GM23338 (cell line): ENCODE measurements at regions not wholly inside any gene's neighbourhood (a gene's known extent, or its start where the extent isn't known, plus 50 kb on each side); places are given as distances from the start of the nearest gene placed in this dataset.

ENCODE experiments used
- ATAC-seq: fragments of 200-7000 bp; cut with Tn5 transposase; 3 replicates; pipeline ENCODE4 v1.9.1; 2020
- DNase-seq: peaks from one replicate; pipeline ENCODE4 v3.0.0-alpha.2; 2015; ENCODE audit warnings: low spot score
- H2AFZ ChIP-seq: fragments of 200-600 bp; sonication (generic); 2 replicates; pipeline ENCODE4 v1.8.0; 2016; ENCODE audit warnings: antibody characterized with exemption, mild to moderate bottlenecking, moderate library complexity
- H3F3A ChIP-seq: fragments of 200-600 bp; sonication (generic); replicated peaks from 2 replicates; pipeline ENCODE4 v1.8.0; 2017; ENCODE audit warnings: antibody characterized with exemption, mixed run types, low read depth
- H3K27ac ChIP-seq: fragments of 200-600 bp; sonication (generic); 2 replicates; pipeline ENCODE4 v1.6.1; 2016; ENCODE audit warnings: low read depth
- H3K27me3 ChIP-seq: fragments of 200-600 bp; sonication (generic); 2 replicates; pipeline ENCODE4 v1.8.0; 2016; ENCODE audit warnings: mild to moderate bottlenecking, mixed run types, moderate library complexity; ENCODE audit not compliant: insufficient read depth
- H3K36me3 ChIP-seq: fragments of 200-600 bp; sonication (generic); 2 replicates; pipeline ENCODE4 v1.8.0; 2016; ENCODE audit warnings: mild to moderate bottlenecking; ENCODE audit not compliant: insufficient read depth
- H3K4me1 ChIP-seq: fragments of 200-600 bp; sonication (generic); 2 replicates; pipeline ENCODE4 v1.8.0; 2016; ENCODE audit warnings: mild to moderate bottlenecking, moderate library complexity; ENCODE audit not compliant: insufficient read depth
- H3K4me2 ChIP-seq: fragments of 200-600 bp; sonication (generic); 2 replicates; pipeline ENCODE4 v1.7.1; 2017; ENCODE audit warnings: mixed run types
- H3K4me3 ChIP-seq: fragments of 200-600 bp; sonication (generic); 2 replicates; pipeline ENCODE4 v1.6.1; 2016; ENCODE audit warnings: mixed run types
- H3K79me2 ChIP-seq: fragments of 200-600 bp; sonication (generic); replicated peaks from 2 replicates; pipeline ENCODE4 v1.8.0; 2017; ENCODE audit warnings: mild to moderate bottlenecking; ENCODE audit not compliant: insufficient read depth
- H3K9me2 ChIP-seq: fragments of 200-600 bp; sonication (generic); 2 replicates; pipeline ENCODE4 v1.8.0; 2017; ENCODE audit not compliant: insufficient read depth
- H4K20me1 ChIP-seq: fragments of 200-600 bp; sonication (generic); replicated peaks from 2 replicates; pipeline ENCODE4 v1.8.0; 2017; ENCODE audit warnings: mild to moderate bottlenecking; ENCODE audit not compliant: insufficient read depth
- H3K27ac Mint-ChIP-seq: 2 replicates; pipeline ENCODE4 v1.8.0; 2020; ENCODE audit warnings: inconsistent platforms, mild to moderate bottlenecking, moderate library complexity, mixed read lengths
- H3K27me3 Mint-ChIP-seq: 3 replicates; pipeline ENCODE4 v1.8.0; 2022; ENCODE audit warnings: low read depth, mild to moderate bottlenecking, moderate library complexity, mixed read lengths, inconsistent platforms; ENCODE audit not compliant: insufficient read depth, poor library complexity
- H3K36me3 Mint-ChIP-seq: 3 replicates; pipeline ENCODE4 v1.8.0; 2021; ENCODE audit warnings: low read depth, mild to moderate bottlenecking, inconsistent platforms, moderate library complexity, mixed read lengths
- H3K4me1 Mint-ChIP-seq: 3 replicates; pipeline ENCODE4 v1.8.0; 2020; ENCODE audit warnings: mild to moderate bottlenecking, inconsistent platforms, mixed read lengths
- H3K4me3 Mint-ChIP-seq: 3 replicates; pipeline ENCODE4 v1.8.0; 2021; ENCODE audit warnings: moderate library complexity, mild to moderate bottlenecking, inconsistent platforms, mixed read lengths
- H3K9me3 Mint-ChIP-seq: 3 replicates; pipeline ENCODE4 v1.8.0; 2020; ENCODE audit warnings: moderate library complexity, mild to moderate bottlenecking, inconsistent platforms, mixed read lengths
- CREB1 ChIP-seq: fragments of 250-450 bp; sonication (Bioruptor Pico); IDR thresholded peaks from 2 replicates; pipeline ENCODE4 v1.5.0; 2020; ENCODE audit warnings: low read depth, mild to moderate bottlenecking, moderate library complexity
- CTCF ChIP-seq, 2 experiments: fragments of 200-600 bp in 1 of 2; sonication (generic) in 1 of 2; conservative IDR thresholded peaks; 2 replicates each; pipeline versions ENCODE4 v1.5.1 to v1.6.1; 2016 to 2017; ENCODE audit warnings: antibody characterized with exemption in 2 of 2, low read depth in 2 of 2, mild to moderate bottlenecking in 2 of 2, moderate library complexity in 1 of 2
- EZH2phosphoT487 ChIP-seq: fragments of 200-600 bp; sonication (generic); IDR thresholded peaks from one replicate; pipeline ENCODE4 v1.8.1; 2018; ENCODE audit warnings: antibody characterized with exemption; ENCODE audit not compliant: unreplicated experiment
- JUNB ChIP-seq: IDR thresholded peaks from one replicate; pipeline ENCODE4 v1.6.1; 2016; ENCODE audit warnings: antibody characterized with exemption; ENCODE audit not compliant: unreplicated experiment
- NANOG ChIP-seq: IDR thresholded peaks from 2 replicates; pipeline ENCODE4 v1.6.1; 2016; ENCODE audit warnings: antibody characterized with exemption, borderline replicate concordance
- POLR2AphosphoS5 ChIP-seq: IDR thresholded peaks from 2 replicates; pipeline ENCODE4 v1.6.1; 2016; ENCODE audit warnings: antibody characterized with exemption, low read depth
- ZNF114 ChIP-seq: fragments of 250-450 bp; sonication (Bioruptor Pico); IDR thresholded peaks from 2 replicates; pipeline ENCODE4 v1.5.0; 2020; ENCODE audit warnings: mild to moderate bottlenecking, moderate library complexity
- ZNF331 ChIP-seq: fragments of 250-450 bp; sonication (Bioruptor Pico); IDR thresholded peaks from 2 replicates; pipeline ENCODE4 v1.5.0; 2020; ENCODE audit warnings: low read depth, mild to moderate bottlenecking, moderate library complexity
- TF ChIP-seq, protein P1 (sequence below): IDR thresholded peaks from one replicate; pipeline ENCODE4 v1.6.1; 2018; ENCODE audit warnings: antibody characterized with exemption; ENCODE audit not compliant: unreplicated experiment
- TF ChIP-seq, protein P2 (sequence below): IDR thresholded peaks from 2 replicates; pipeline ENCODE4 v1.6.1; 2016; ENCODE audit warnings: antibody characterized with exemption
- TF ChIP-seq, protein P3 (sequence below): fragments of 250-450 bp; sonication (Bioruptor Pico); IDR thresholded peaks from 2 replicates; pipeline ENCODE4 v1.5.0; 2020; ENCODE audit warnings: mild to moderate bottlenecking, moderate library complexity

- no peak for DNase-seq
- Histone ChIP-seq H3K27ac (no peak overlapping the region), H3F3A (no peaks in the 10 kb centered on the region), H2AFZ (no peak overlapping the region), H3K36me3 (no peaks in the 10 kb centered on the region), H3K9me2 (no peaks in the 10 kb centered on the region), H3K79me2 (no peaks in the 10 kb centered on the region), H3K27me3 (no peaks in the 10 kb centered on the region), H4K20me1 (no peaks in the 10 kb centered on the region), H3K4me1 (no peaks in the 10 kb centered on the region), H3K4me3 (no peak overlapping the region), H3K4me2 (no peak overlapping the region)
- H3K4me1 Mint-ChIP-seq: peaks cover 3% of the 10 kb centered on the region; the same call in 1 of the 3 replicates
- ATAC-seq: no peak
- H3K27ac Mint-ChIP-seq: no peak overlapping the region
- no peaks in the 10 kb centered on the region for H3K36me3 Mint-ChIP-seq
- H3K9me3 Mint-ChIP-seq: no peaks in the 10 kb centered on the region; the same call in 2 of the 3 replicates
- peaks cover 2% of the 10 kb centered on the region for H3K27me3 Mint-ChIP-seq
- no peak overlapping the region for H3K4me3 Mint-ChIP-seq
- TF ChIP-seq POLR2AphosphoS5 (no peak), JUNB (no peak), EZH2phosphoT487 (no peak), CREB1 (CRISPR knock-in tag) (no peak), CTCF (conservative IDR thresholded peaks at IDR 0.05; ENCODE audit: low read depth in 2 of 2) (no peak), ZNF331 (CRISPR knock-in tag) (no peak), NANOG (no peak), ZNF114 (CRISPR knock-in tag) (no peak)
- TF ChIP-seq, protein P1, sequence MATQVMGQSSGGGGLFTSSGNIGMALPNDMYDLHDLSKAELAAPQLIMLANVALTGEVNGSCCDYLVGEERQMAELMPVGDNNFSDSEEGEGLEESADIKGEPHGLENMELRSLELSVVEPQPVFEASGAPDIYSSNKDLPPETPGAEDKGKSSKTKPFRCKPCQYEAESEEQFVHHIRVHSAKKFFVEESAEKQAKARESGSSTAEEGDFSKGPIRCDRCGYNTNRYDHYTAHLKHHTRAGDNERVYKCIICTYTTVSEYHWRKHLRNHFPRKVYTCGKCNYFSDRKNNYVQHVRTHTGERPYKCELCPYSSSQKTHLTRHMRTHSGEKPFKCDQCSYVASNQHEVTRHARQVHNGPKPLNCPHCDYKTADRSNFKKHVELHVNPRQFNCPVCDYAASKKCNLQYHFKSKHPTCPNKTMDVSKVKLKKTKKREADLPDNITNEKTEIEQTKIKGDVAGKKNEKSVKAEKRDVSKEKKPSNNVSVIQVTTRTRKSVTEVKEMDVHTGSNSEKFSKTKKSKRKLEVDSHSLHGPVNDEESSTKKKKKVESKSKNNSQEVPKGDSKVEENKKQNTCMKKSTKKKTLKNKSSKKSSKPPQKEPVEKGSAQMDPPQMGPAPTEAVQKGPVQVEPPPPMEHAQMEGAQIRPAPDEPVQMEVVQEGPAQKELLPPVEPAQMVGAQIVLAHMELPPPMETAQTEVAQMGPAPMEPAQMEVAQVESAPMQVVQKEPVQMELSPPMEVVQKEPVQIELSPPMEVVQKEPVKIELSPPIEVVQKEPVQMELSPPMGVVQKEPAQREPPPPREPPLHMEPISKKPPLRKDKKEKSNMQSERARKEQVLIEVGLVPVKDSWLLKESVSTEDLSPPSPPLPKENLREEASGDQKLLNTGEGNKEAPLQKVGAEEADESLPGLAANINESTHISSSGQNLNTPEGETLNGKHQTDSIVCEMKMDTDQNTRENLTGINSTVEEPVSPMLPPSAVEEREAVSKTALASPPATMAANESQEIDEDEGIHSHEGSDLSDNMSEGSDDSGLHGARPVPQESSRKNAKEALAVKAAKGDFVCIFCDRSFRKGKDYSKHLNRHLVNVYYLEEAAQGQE: no peak
- TF ChIP-seq, protein P2, sequence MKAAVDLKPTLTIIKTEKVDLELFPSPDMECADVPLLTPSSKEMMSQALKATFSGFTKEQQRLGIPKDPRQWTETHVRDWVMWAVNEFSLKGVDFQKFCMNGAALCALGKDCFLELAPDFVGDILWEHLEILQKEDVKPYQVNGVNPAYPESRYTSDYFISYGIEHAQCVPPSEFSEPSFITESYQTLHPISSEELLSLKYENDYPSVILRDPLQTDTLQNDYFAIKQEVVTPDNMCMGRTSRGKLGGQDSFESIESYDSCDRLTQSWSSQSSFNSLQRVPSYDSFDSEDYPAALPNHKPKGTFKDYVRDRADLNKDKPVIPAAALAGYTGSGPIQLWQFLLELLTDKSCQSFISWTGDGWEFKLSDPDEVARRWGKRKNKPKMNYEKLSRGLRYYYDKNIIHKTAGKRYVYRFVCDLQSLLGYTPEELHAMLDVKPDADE: no peak
- TF ChIP-seq, protein P3, sequence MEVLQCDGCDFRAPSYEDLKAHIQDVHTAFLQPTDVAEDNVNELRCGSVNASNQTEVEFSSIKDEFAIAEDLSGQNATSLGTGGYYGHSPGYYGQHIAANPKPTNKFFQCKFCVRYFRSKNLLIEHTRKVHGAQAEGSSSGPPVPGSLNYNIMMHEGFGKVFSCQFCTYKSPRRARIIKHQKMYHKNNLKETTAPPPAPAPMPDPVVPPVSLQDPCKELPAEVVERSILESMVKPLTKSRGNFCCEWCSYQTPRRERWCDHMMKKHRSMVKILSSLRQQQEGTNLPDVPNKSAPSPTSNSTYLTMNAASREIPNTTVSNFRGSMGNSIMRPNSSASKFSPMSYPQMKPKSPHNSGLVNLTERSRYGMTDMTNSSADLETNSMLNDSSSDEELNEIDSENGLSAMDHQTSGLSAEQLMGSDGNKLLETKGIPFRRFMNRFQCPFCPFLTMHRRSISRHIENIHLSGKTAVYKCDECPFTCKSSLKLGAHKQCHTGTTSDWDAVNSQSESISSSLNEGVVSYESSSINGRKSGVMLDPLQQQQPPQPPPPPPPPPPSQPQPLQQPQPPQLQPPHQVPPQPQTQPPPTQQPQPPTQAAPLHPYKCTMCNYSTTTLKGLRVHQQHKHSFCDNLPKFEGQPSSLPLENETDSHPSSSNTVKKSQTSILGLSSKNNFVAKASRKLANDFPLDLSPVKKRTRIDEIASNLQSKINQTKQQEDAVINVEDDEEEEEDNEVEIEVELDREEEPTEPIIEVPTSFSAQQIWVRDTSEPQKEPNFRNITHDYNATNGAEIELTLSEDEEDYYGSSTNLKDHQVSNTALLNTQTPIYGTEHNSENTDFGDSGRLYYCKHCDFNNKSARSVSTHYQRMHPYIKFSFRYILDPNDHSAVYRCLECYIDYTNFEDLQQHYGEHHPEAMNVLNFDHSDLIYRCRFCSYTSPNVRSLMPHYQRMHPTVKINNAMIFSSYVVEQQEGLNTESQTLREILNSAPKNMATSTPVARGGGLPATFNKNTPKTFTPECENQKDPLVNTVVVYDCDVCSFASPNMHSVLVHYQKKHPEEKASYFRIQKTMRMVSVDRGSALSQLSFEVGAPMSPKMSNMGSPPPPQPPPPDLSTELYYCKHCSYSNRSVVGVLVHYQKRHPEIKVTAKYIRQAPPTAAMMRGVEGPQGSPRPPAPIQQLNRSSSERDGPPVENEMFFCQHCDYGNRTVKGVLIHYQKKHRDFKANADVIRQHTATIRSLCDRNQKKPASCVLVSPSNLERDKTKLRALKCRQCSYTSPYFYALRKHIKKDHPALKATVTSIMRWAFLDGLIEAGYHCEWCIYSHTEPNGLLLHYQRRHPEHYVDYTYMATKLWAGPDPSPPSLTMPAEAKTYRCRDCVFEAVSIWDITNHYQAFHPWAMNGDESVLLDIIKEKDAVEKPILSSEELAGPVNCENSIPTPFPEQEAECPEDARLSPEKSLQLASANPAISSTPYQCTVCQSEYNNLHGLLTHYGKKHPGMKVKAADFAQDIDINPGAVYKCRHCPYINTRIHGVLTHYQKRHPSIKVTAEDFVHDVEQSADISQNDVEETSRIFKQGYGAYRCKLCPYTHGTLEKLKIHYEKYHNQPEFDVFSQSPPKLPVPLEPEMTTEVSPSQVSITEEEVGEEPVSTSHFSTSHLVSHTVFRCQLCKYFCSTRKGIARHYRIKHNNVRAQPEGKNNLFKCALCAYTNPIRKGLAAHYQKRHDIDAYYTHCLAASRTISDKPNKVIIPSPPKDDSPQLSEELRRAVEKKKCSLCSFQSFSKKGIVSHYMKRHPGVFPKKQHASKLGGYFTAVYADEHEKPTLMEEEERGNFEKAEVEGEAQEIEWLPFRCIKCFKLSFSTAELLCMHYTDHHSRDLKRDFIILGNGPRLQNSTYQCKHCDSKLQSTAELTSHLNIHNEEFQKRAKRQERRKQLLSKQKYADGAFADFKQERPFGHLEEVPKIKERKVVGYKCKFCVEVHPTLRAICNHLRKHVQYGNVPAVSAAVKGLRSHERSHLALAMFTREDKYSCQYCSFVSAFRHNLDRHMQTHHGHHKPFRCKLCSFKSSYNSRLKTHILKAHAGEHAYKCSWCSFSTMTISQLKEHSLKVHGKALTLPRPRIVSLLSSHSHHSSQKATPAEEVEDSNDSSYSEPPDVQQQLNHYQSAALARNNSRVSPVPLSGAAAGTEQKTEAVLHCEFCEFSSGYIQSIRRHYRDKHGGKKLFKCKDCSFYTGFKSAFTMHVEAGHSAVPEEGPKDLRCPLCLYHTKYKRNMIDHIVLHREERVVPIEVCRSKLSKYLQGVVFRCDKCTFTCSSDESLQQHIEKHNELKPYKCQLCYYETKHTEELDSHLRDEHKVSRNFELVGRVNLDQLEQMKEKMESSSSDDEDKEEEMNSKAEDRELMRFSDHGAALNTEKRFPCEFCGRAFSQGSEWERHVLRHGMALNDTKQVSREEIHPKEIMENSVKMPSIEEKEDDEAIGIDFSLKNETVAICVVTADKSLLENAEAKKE: no peak
Measured at GRCh38 chr3:135444058-135444457, 521.5 kb upstream of the PPP2R3A start.
